LNCaP clone FGC (cell line): ENCODE measurements at regions not wholly inside any gene's neighbourhood (a gene's known extent, or its start where the extent isn't known, plus 50 kb on each side); places are given as distances from the start of the nearest gene placed in this dataset.

Experiments used
- DNase-seq: peaks from one replicate; pipeline ENCODE4 v3.0.0-alpha.2; 2011; ENCODE audit warnings: low read depth
- H3K4me3 ChIP-seq: 2 replicates; pipeline ENCODE4 v1.5.1; 2011; ENCODE audit warnings: mild to moderate bottlenecking, low read depth, low read length, control low read depth
- TF ChIP-seq, protein P1 (sequence below): IDR thresholded peaks from 2 replicates; pipeline ENCODE4 v1.5.1; 2012; ENCODE audit warnings: mild to moderate bottlenecking; ENCODE audit not compliant: control insufficient read depth, insufficient read depth; ENCODE audit errors: extremely low read depth

DNA sequence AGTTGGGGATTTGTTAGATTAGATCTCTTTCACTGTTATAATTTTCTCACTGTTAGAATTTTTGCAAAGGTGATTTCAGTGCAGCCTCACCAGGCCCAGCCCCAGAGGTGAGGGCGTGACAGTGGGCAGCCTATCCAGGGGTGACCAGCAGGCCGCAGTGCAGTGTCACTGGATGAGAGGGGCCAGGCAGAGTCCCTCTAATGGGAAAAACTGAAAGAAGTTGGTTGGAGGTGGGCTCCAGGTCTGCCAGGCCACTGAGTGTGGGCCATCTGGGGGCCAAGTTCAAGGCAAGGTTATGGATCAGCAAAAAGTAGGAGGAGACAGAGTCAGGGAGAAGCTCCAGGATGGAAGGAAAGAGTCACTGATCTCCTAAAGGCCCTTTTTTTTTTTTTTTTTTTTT is 90.5 kb upstream of the SDK1 start:
- H3K4me3 ChIP-seq = no peak overlapping the region
- TF ChIP-seq, protein P1, sequence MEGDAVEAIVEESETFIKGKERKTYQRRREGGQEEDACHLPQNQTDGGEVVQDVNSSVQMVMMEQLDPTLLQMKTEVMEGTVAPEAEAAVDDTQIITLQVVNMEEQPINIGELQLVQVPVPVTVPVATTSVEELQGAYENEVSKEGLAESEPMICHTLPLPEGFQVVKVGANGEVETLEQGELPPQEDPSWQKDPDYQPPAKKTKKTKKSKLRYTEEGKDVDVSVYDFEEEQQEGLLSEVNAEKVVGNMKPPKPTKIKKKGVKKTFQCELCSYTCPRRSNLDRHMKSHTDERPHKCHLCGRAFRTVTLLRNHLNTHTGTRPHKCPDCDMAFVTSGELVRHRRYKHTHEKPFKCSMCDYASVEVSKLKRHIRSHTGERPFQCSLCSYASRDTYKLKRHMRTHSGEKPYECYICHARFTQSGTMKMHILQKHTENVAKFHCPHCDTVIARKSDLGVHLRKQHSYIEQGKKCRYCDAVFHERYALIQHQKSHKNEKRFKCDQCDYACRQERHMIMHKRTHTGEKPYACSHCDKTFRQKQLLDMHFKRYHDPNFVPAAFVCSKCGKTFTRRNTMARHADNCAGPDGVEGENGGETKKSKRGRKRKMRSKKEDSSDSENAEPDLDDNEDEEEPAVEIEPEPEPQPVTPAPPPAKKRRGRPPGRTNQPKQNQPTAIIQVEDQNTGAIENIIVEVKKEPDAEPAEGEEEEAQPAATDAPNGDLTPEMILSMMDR = no peak
- no peak for DNase-seq

DNA sequence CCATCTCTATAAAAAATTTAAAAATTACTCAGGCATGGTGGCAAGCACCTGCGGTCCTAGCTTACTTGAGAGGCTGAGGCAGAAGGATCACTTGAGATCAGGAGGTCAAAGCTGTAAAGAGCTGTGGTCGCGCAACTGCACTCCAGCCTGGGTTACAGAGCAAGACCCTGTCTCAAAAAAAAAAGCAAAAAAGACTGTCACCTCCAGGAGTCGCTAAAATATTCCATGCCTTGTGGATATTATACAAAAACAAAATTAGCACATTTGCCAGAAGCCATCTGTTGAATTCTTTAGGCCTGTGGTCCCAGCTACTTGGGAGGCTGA is 87.0 kb upstream of the SDK1 start:
- no peak overlapping the region for H3K4me3 ChIP-seq
- TF ChIP-seq, protein P1 = no peak

DNA sequence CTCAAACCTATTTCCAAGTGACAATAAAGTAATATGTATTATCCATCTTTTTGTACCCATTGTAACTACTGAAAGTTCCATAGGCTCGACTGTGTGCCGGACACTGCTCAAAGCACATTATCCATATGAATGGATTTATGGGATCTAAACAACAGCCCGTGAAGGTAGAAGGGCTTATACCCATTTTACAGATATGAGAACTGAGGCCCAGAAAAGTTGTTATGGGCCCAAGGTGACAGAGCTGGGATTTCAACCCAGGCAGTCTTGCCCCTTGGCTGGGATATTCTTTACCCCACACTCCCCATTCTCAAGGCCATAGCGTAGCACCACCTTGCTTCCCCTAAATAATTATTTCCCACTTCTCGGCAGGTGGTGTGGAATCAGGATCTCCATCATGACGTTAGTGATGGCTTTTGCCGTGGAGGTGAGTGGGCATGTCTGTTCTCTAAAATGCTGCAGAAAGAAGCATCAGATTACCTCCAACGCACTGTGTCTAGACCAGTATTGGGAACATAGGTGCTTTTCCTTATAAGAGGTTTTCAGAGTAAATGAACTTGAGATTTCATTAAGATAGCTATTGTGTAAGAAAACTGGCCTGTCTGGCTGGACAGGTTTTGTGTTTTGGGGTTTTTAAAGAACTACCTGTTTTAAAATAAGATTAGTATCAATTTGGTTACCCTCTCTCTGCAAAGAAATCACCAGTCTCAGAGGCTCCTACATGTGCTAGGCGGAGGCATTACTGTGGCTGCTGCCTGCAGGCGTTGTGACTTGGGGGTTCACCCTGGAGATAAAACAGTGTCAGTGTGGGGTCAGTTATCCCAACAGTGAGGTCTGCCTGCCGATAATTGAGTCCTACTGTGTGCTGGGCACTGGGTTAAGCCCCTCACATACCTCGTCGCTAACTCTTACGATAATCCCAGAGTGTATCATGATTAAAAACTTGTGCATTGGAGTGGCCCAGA is 85.1 kb upstream of the SDK1 start:
- no peak overlapping the region for H3K4me3 ChIP-seq
- TF ChIP-seq, protein P1 = no peak
- peak; percentile 17 for DNase-seq

More for the DNA sequence above, 87.0 kb upstream of the SDK1 start:
- DNase-seq = no peak

GRCh38 chr7:3217166-3217565 is 83.9 kb upstream of the SDK1 start:
- no peak overlapping the region for H3K4me3 ChIP-seq
- TF ChIP-seq, protein P1 = no peak
- no peak for DNase-seq

DNA sequence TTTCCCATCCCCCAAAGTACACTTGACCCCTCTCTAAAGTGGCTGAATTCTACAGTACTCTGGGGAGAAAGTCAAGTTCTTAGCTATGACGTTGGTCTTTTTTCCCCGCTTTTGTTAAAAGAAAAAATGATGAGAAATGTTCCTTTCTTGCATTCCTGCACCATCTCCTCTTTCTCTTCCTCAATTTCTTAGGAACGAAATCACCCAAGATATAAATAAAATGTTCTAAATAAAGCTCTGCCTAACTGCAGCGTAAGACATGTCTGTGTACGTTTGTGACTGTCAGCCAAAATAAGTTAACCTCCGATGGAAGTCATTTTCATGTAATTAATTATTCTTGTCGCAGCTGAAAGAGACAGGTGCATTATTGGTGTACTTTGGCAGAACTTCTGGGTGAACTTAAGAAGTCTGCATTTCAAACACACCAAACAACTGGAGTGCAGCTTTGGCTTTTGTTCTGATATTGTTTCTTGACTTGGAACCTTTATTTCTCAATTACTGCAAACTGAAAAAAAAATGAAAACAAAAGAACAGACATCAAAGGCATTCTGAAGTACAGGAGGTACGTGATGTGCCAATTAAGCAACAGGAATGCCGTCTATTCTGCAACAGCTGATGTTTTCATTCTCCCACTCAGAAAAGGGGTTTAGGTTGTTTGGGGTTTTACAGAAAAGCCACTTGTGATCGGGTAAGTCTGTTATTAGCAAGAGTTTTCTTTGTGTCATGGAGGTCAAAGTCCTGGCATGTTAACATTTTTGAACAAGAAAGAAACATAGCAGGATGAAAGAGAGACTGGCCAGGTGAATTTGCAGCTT is 82.4 kb upstream of the SDK1 start:
- DNase-seq = peak; percentile 22
- no peak overlapping the region for H3K4me3 ChIP-seq
- TF ChIP-seq, protein P1 = no peak

GRCh38 chr7:3229904-3230470 is 71.1 kb upstream of the SDK1 start:
- no peak for DNase-seq
- TF ChIP-seq, protein P1 = no peak

More at GRCh38 chr7:3229904-3230470, 71.1 kb upstream of the SDK1 start:
- H3K4me3 ChIP-seq = no peak overlapping the region
